BE2C (cell line): ENCODE measurements at regions not wholly inside any gene's neighbourhood (a gene's known extent, or its start where the extent isn't known, plus 50 kb on each side); places are given as distances from the start of the nearest gene placed in this dataset.

Experiments
- DNase-seq: peaks from one replicate; pipeline ENCODE4 v3.0.0-alpha.2; 2020
- H3K27me3 ChIP-seq: fragments of 250-450 bp; sonication (Bioruptor Pico); 2 replicates; pipeline ENCODE4 v1.5.1; 2020; ENCODE audit warnings: mild to moderate bottlenecking
- H3K36me3 ChIP-seq: fragments of 250-450 bp; sonication (Bioruptor Pico); 2 replicates; pipeline ENCODE4 v1.5.1; 2020; ENCODE audit warnings: mild to moderate bottlenecking
- H3K4me1 ChIP-seq: fragments of 250-450 bp; sonication (Bioruptor Pico); 2 replicates; pipeline ENCODE4 v1.5.1; 2020
- H3K4me3 ChIP-seq: 2 replicates; pipeline ENCODE4 v1.5.1; 2011; ENCODE audit warnings: low read depth, low read length
- H3K9me3 ChIP-seq: fragments of 250-450 bp; sonication (Bioruptor Pico); 2 replicates; pipeline ENCODE4 v1.5.1; 2020
- CTCF ChIP-seq: IDR thresholded peaks from 2 replicates; pipeline ENCODE4 v1.5.1; 2012; ENCODE audit warnings: mild to moderate bottlenecking, low read depth, low read length

DNA sequence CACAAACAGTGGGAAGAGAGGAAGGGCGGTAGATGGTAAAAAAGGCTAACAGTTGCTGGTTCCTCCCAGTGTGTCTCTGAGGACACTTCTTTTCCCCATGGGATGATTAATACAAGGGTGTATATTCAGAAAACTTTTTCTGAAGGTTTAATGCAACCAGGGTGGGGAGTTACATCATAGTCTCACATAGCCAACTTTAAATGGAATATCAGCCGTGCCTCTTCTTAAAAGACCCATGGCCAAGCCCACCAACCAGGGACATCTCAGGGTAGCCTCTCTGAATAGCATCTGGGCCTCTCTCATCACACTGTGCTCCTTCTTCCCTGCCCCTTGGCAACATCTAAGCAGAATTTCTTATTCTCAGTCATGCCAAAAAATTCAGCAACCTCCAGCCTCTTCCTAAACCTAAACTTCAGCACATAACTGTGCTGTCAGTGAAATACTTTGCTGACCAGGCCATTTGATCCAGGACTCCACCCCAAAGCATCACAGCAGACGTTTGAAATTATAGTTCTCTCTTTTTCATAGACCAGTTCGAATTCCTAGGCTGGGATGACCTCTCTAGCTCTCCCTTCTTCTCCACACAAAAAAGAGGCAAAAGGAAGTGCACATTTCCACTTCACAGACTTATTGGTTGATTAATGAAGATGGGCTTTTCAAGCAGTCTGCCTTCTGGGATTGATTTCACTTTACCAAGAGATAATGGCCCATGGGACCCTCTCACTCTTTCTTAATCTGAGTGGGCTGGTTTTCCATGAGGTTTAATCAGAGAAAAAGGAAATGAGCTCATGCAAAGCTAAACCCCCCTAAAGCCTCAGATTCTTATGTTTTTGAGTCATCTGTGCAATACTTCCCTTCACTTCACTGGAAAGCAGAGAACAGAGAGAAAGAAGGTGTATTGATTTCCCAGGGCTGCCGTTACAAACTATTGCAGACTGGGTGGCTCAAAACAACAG lies 85.1 kb upstream of the RAI14 start:
- Histone ChIP-seq H3K4me1 (no peaks in the 10 kb centered on the region), H3K36me3 (no peaks in the 10 kb centered on the region), H3K4me3 (no peak overlapping the region), H3K27me3 (0 out of 2 replicates have a peak, but pooled peaks cover 3% of the 10 kb centered on the region), H3K9me3 (no peaks in the 10 kb centered on the region)
- no peak for TF ChIP-seq CTCF
- no peak for DNase-seq

- TF ChIP-seq CTCF = no peak
- no peaks in the 10 kb centered on the region for H3K36me3 ChIP-seq
- no peak for DNase-seq
- H3K9me3 ChIP-seq = no peaks in the 10 kb centered on the region
- H3K4me3 ChIP-seq = no peak overlapping the region
- H3K4me1 ChIP-seq = no peaks in the 10 kb centered on the region
- no peaks in the 10 kb centered on the region for H3K27me3 ChIP-seq
Measured at GRCh38 chr5:34571677-34572041, 84.5 kb upstream of the RAI14 start.

- Histone ChIP-seq H3K27me3 (no peaks in the 10 kb centered on the region), H3K36me3 (no peaks in the 10 kb centered on the region), H3K4me1 (no peaks in the 10 kb centered on the region), H3K4me3 (no peak overlapping the region), H3K9me3 (no peaks in the 10 kb centered on the region)
- no peak for DNase-seq
- no peak for TF ChIP-seq CTCF
Measured at GRCh38 chr5:34574936-34575467, 81.1 kb upstream of the RAI14 start.

GRCh38 chr5:34576891-34577666 lies 79.0 kb upstream of the RAI14 start:
- H3K27me3 ChIP-seq = 0 out of 2 replicates have a peak, but pooled peaks cover 2% of the 10 kb centered on the region
- H3K4me3 ChIP-seq = no peak overlapping the region
- TF ChIP-seq CTCF = no peak
- no peak for DNase-seq
- H3K4me1 ChIP-seq = no peaks in the 10 kb centered on the region
- no peaks in the 10 kb centered on the region for H3K36me3 ChIP-seq
- H3K9me3 ChIP-seq = no peaks in the 10 kb centered on the region

DNA sequence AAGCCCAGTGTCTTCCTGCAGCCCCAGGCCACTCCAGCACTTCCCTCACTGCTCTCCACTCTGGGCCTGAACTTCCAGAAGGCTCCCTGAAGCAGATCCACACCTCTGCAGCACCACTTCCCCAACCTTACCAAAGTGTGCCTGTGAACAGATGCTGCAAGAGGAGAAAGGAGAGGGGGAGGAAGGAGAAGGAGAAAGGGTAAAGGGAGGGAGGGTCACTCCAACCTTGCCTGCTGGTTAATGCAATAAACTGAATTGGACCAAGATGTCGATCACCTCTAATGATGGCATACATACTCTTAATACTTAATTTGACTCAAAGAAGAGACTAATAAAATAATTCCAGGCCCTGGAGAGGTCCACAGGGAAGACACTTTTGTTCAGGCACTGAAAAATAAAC lies 77.2 kb upstream of the RAI14 start:
- Histone ChIP-seq H3K27me3 (0 out of 2 replicates have a peak, but pooled peaks cover 2% of the 10 kb centered on the region), H3K4me3 (no peak overlapping the region), H3K4me1 (no peaks in the 10 kb centered on the region), H3K9me3 (no peaks in the 10 kb centered on the region), H3K36me3 (no peaks in the 10 kb centered on the region)
- TF ChIP-seq CTCF = no peak
- DNase-seq = no peak

DNA sequence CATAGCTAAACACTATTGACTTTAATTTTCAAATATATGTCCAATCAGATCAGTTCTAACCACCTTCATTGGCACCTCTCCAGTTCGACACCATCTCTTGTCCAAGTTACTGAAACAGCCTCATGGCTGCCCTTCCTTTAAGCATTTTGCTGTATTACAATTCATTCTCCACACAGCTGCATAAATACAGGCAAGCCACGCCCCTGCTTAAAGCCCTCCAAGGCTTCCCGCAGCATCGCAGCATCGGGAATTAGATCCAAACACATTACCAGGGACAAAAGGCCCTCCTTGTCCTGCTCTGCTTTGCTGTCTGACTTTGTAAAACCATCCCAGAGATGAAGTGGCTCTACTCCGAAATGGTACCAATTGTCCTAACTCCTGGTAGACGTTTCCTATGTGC lies 75.1 kb upstream of the RAI14 start:
- Histone ChIP-seq H3K27me3 (0 out of 2 replicates have a peak, but pooled peaks cover 2% of the 10 kb centered on the region), H3K4me1 (no peaks in the 10 kb centered on the region), H3K36me3 (no peaks in the 10 kb centered on the region), H3K4me3 (no peak overlapping the region), H3K9me3 (no peaks in the 10 kb centered on the region)
- no peak for DNase-seq
- TF ChIP-seq CTCF = no peak
